DND-41 (cell line): ENCODE measurements at regions not wholly inside any gene's neighbourhood (a gene's known extent, or its start where the extent isn't known, plus 50 kb on each side); places are given as distances from the start of the nearest gene placed in this dataset.

Experiments used
- ATAC-seq: fragments of 200-7000 bp; cut with Tn5 transposase; 3 replicates; pipeline ENCODE4 v1.9.1; 2021; ENCODE audit warnings: low read depth; ENCODE audit not compliant: insufficient read depth
- DNase-seq: peaks from one replicate; pipeline ENCODE4 v3.0.0-alpha.2; 2020
- H2AFZ ChIP-seq: 2 replicates; pipeline ENCODE4 v1.6.0; 2012; ENCODE audit warnings: low read depth, low read length
- H3K27ac ChIP-seq: 2 replicates; pipeline ENCODE4 v1.5.1; 2012; ENCODE audit warnings: low read length, inconsistent platforms
- H3K27me3 ChIP-seq: fragments of 200-600 bp; sonication (generic); 2 replicates; pipeline ENCODE4 v1.6.0; 2012; ENCODE audit warnings: low read length, mild to moderate bottlenecking, inconsistent platforms; ENCODE audit not compliant: insufficient read depth, poor library complexity
- H3K36me3 ChIP-seq: 2 replicates; pipeline ENCODE4 v1.5.1; 2012; ENCODE audit warnings: low read length, inconsistent platforms; ENCODE audit not compliant: insufficient read depth
- H3K4me1 ChIP-seq: 2 replicates; pipeline ENCODE4 v1.5.1; 2012; ENCODE audit warnings: mild to moderate bottlenecking, low read length; ENCODE audit not compliant: insufficient read depth
- H3K4me2 ChIP-seq: 2 replicates; pipeline ENCODE4 v1.6.0; 2012; ENCODE audit warnings: mild to moderate bottlenecking, moderate library complexity, low read length, inconsistent platforms; ENCODE audit not compliant: insufficient read depth
- H3K4me3 ChIP-seq, 2 experiments: fragments of 200-600 bp in 1 of 2; shearing (Covaris generic) in 1 of 2; 2 replicates each; pipeline ENCODE4 v1.5.1; 2012 to 2016; ENCODE audit warnings: inconsistent platforms in 2 of 2, low read length in 2 of 2, mild to moderate bottlenecking in 2 of 2, low read depth in 1 of 2, moderate library complexity in 1 of 2
- H3K79me2 ChIP-seq: 2 replicates; pipeline ENCODE4 v1.6.0; 2012; ENCODE audit warnings: low read length, inconsistent platforms; ENCODE audit not compliant: insufficient read depth
- H3K9ac ChIP-seq: 2 replicates; pipeline ENCODE4 v1.6.0; 2012; ENCODE audit warnings: low read depth, mild to moderate bottlenecking, inconsistent platforms, low read length, moderate library complexity
- H3K9me3 ChIP-seq: 2 replicates; pipeline ENCODE4 v1.5.1; 2012; ENCODE audit warnings: low read length, moderate library complexity, mild to moderate bottlenecking, inconsistent platforms; ENCODE audit not compliant: insufficient read depth, severe bottlenecking
- H4K20me1 ChIP-seq: 2 replicates; pipeline ENCODE4 v1.6.0; 2012; ENCODE audit warnings: low read length; ENCODE audit not compliant: insufficient read depth
- EZH2 ChIP-seq: IDR thresholded peaks from 3 replicates; pipeline ENCODE4 v1.6.1; 2012; ENCODE audit warnings: borderline replicate concordance, low read depth, mild to moderate bottlenecking, moderate library complexity, low read length, inconsistent platforms; ENCODE audit not compliant: severe bottlenecking
- TF ChIP-seq, protein P1 (sequence below): IDR thresholded peaks from 2 replicates; pipeline ENCODE4 v1.5.1; 2012; ENCODE audit warnings: borderline replicate concordance, low read length, moderate library complexity, mild to moderate bottlenecking; ENCODE audit not compliant: poor library complexity, severe bottlenecking; ENCODE audit errors: extremely low read depth

DNA sequence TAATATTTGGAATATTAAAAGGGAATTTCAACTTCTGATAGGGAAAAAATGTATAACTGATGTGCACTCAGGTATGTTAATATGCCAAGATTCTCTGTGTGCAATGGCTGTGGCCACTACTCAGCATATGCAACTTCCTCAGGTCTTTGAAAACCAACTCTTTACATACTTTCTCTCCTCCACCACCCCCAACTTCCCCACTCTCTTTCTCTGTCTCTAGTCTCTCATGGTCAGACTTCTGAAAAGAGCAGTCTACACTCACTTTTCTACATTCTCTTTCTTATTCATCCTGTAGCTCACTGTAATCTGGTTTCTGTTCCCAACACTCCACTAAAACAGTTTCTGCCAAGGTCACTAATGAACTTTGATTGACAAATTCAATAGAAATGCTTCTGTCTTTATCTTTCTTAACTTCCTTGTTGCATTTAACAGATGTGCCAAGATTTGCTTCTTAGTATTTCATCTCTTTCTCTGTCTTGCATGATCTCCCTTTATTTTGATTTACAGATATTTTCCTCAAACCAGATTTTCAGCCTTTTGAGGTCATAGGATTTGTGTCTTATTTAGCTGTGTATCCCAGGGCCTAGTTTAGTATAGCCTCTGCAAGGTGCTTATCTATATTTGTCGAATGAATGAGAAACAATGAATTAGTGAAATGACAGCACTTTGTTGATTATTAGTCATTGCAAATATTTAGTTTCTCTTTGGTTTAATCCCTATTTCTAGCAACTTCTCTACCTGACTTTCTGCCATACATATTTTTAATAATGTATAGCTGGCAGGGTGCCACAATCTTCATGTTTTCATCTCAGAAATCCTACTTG, 168.9 kb downstream of the LMO4 start:
- no peak overlapping the region for H3K4me3 ChIP-seq
- no peak overlapping the region for H3K4me2 ChIP-seq
- no peak for ATAC-seq
- H3K36me3 ChIP-seq = no peaks in the 10 kb centered on the region
- H2AFZ ChIP-seq = no peak overlapping the region
- no peak overlapping the region for H3K27ac ChIP-seq
- no peak for TF ChIP-seq EZH2
- TF ChIP-seq, protein P1, sequence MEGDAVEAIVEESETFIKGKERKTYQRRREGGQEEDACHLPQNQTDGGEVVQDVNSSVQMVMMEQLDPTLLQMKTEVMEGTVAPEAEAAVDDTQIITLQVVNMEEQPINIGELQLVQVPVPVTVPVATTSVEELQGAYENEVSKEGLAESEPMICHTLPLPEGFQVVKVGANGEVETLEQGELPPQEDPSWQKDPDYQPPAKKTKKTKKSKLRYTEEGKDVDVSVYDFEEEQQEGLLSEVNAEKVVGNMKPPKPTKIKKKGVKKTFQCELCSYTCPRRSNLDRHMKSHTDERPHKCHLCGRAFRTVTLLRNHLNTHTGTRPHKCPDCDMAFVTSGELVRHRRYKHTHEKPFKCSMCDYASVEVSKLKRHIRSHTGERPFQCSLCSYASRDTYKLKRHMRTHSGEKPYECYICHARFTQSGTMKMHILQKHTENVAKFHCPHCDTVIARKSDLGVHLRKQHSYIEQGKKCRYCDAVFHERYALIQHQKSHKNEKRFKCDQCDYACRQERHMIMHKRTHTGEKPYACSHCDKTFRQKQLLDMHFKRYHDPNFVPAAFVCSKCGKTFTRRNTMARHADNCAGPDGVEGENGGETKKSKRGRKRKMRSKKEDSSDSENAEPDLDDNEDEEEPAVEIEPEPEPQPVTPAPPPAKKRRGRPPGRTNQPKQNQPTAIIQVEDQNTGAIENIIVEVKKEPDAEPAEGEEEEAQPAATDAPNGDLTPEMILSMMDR = no peak
- H3K79me2 ChIP-seq = no peaks in the 10 kb centered on the region
- H3K9ac ChIP-seq = no peak overlapping the region
- H3K27me3 ChIP-seq = no peaks in the 10 kb centered on the region
- no peak for DNase-seq
- H4K20me1 ChIP-seq = no peaks in the 10 kb centered on the region
- H3K9me3 ChIP-seq = no peaks in the 10 kb centered on the region
- H3K4me1 ChIP-seq = no peaks in the 10 kb centered on the region

DNA sequence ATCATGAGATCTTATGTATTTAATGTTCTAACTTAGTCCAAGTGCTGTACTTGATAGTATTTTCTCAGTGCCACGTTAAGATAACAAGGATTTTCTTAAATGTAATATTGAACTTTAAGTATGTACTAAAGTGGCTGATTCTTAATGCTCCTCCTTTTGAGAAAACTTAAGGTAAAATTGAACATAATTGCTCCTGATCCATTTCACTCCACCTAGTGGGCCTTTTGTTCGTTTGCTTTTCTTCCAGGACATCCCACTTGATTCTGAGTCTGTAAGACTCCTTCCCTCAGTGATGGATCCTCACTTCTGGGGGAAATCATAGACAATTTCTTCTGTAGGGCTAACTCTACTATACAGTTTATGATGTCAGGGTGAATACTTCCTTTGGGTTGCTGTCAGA, 173.1 kb downstream of the LMO4 start:
- Histone ChIP-seq H3K27ac (no peak overlapping the region), H3K79me2 (no peaks in the 10 kb centered on the region), H3K9ac (no peak overlapping the region), H3K4me2 (no peak overlapping the region), H2AFZ (no peak overlapping the region), H3K4me1 (no peaks in the 10 kb centered on the region), H3K36me3 (no peaks in the 10 kb centered on the region), H3K27me3 (no peaks in the 10 kb centered on the region), H4K20me1 (no peaks in the 10 kb centered on the region), H3K4me3 (no peak overlapping the region), H3K9me3 (no peaks in the 10 kb centered on the region)
- no peak for TF ChIP-seq EZH2
- TF ChIP-seq, protein P1 = no peak
- ATAC-seq (no peak), DNase-seq (no peak)

DNA sequence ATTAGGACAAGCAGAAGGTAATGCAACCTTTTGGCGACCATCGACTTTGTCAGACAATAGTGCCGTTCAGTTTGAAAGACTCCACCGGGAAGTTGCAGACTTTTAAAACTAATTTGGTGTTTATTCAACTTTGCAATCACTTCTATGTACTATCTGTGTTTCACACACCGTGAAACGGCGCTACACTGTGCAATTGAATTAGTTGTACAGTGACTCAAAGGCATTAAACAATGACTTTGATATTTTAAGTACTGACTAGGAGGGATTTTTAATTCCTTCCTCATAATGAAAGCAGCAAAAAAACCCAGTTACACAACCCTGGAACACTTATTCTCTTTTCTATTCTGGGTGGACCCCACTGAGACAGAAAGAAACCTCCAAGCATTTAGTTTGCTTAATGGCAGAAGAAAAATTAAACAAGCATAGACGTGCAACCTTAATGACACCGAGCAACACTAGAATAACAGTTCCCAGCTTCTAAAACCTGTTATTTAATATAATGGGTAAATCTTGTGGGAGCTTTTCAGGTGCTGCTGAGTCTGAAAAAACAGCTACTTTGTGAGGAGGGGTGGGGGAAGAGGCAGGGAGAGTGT, 176.8 kb downstream of the LMO4 start:
- H2AFZ ChIP-seq = no peak overlapping the region

More for the DNA sequence above, 176.8 kb downstream of the LMO4 start:
- Histone ChIP-seq H3K27ac (no peak overlapping the region), H3K79me2 (no peaks in the 10 kb centered on the region), H3K9me3 (no peaks in the 10 kb centered on the region), H4K20me1 (no peaks in the 10 kb centered on the region), H3K36me3 (no peaks in the 10 kb centered on the region), H3K27me3 (no peaks in the 10 kb centered on the region), H3K4me2 (no peak overlapping the region), H3K4me1 (no peaks in the 10 kb centered on the region), H3K4me3 (no peak overlapping the region), H3K9ac (no peak overlapping the region)
- no peak for ATAC-seq
- no peak for DNase-seq
- no peak for TF ChIP-seq EZH2
- TF ChIP-seq, protein P1 = no peak
